ENCODE measurements at regions not wholly inside any gene's neighbourhood (a gene's known extent, or its start where the extent isn't known, plus 50 kb on each side); places are given as distances from the start of the nearest gene placed in this dataset.
"Not testable (repeated sequence)": the region's sequence is repeated elsewhere in the genome, so short reads cannot be mapped to it uniquely, and the experiment has no call there.

- no peak overlapping the region for H3K4me3 ChIP-seq (ENCODE audit: low read length)
- TF ChIP-seq CTCF (conservative IDR thresholded peaks at IDR 0.05; ENCODE audit: low read length): no peak
- DNase-seq (ENCODE audit: low read depth): no peak
These were observed 167.2 kb downstream of the RAMP3 start for GRCh38 chr7:45324683-45325237.

- TF ChIP-seq CTCF (conservative IDR thresholded peaks at IDR 0.05; ENCODE audit: low read length): no peak
- no peak overlapping the region for H3K4me3 ChIP-seq (ENCODE audit: low read length)
- DNase-seq (ENCODE audit: low read depth): no peak
These were observed 167.8 kb downstream of the RAMP3 start for GRCh38 chr7:45325378-45325777.

- no peak for TF ChIP-seq CTCF (conservative IDR thresholded peaks at IDR 0.05; ENCODE audit: low read length)
- no peak for DNase-seq (ENCODE audit: low read depth)
- H3K4me3 ChIP-seq (ENCODE audit: low read length): no peak overlapping the region
These were observed 170.9 kb downstream of the RAMP3 start for GRCh38 chr7:45328403-45328981.

GRCh38 chr7:45331563-45331962 lies 174.0 kb downstream of the RAMP3 start:
- no peak for DNase-seq (ENCODE audit: low read depth)
- H3K4me3 ChIP-seq (ENCODE audit: low read length): no peak overlapping the region
- TF ChIP-seq CTCF (conservative IDR thresholded peaks at IDR 0.05; ENCODE audit: low read length): no peak

DNA sequence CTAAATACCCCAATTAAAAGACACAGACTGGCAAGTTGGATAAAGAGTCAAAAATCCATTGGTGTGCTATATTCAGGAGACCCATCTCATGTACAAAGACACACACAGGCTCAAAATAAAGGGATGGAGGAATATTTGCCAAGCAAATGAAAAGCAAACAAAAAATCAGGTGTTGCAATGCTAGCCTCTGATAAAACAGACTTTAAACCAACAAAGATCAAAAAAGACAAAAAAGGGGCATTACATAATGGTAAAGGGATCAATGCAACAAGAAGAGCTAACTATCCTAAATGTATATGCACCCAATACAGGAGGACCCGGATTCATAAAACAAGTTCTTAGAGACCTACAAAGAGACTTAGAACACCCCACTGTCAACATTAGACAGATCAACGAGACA lies 177.4 kb downstream of the RAMP3 start:
- not testable (repeated sequence) for H3K4me3 ChIP-seq (ENCODE audit: low read length); DNase-seq (ENCODE audit: low read depth)

- H3K4me3 ChIP-seq (ENCODE audit: low read length): no peak overlapping the region
- TF ChIP-seq CTCF (conservative IDR thresholded peaks at IDR 0.05; ENCODE audit: low read length): no peak
- DNase-seq (ENCODE audit: low read depth): no peak
These were observed 184.6 kb downstream of the RAMP3 start for GRCh38 chr7:45342236-45342635.

DNA sequence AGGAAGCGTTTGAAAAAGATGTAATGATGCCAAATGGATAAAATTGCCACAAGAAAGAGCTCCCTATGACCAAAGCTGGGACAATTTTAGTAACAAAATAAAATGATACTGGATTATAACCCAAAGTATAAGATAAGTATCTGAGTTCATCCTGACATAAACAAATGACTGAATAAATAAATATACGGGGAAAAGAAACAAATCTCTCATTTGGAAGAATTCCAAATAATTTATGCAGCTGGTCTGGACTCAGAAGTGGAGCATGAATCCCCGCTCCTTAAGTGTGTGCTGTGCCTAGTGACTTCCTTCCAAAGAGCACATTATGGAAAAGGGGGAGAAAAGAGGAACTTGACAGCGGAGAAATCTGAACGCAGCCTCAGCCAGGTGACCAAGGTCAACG lies 186.2 kb downstream of the RAMP3 start:
- DNase-seq (ENCODE audit: low read depth): no peak
- no peak overlapping the region for H3K4me3 ChIP-seq (ENCODE audit: low read length)
- TF ChIP-seq CTCF (conservative IDR thresholded peaks at IDR 0.05; ENCODE audit: low read length): no peak
